HepG2 (cell line): ENCODE measurements at regions not wholly inside any gene's neighbourhood (a gene's known extent, or its start where the extent isn't known, plus 50 kb on each side); places are given as distances from the start of the nearest gene placed in this dataset.

ENCODE experiments used
- HIC2 ChIP-seq: sonication (generic); formaldehyde crosslinking; IDR thresholded peaks from 2 replicates; pipeline ENCODE4 v1.9.0; 2022; ENCODE audit warnings: low read depth, missing genetic modification reagents
- KMT2B ChIP-seq: IDR thresholded peaks from 2 replicates; pipeline ENCODE4 v1.6.1; 2016; ENCODE audit warnings: missing genetic modification reagents, missing compliant biosample characterization
- SMC3 ChIP-seq: IDR thresholded peaks from 2 replicates; pipeline ENCODE4 v1.6.1; 2011; ENCODE audit warnings: low read length, improper control_type of control experiment
- SOX5 ChIP-seq: IDR thresholded peaks from 2 replicates; pipeline ENCODE4 v1.6.1; 2016; ENCODE audit warnings: borderline replicate concordance
- SRY ChIP-seq: sonication (generic); formaldehyde crosslinking; IDR thresholded peaks from 2 replicates; pipeline ENCODE4 v1.8.0; 2022; ENCODE audit warnings: mild to moderate bottlenecking, missing genetic modification reagents
- TMF1 ChIP-seq: sonication (generic); formaldehyde crosslinking; IDR thresholded peaks from 2 replicates; pipeline ENCODE4 v1.8.1; 2022; ENCODE audit warnings: low read depth, missing genetic modification reagents
- ZNF142 ChIP-seq: sonication (generic); formaldehyde crosslinking; IDR thresholded peaks from 2 replicates; pipeline ENCODE4 v1.4.0; 2020; ENCODE audit warnings: missing genetic modification reagents
- ZNF326 ChIP-seq: sonication (generic); formaldehyde crosslinking; IDR thresholded peaks from 2 replicates; pipeline ENCODE4 v1.4.0; 2020; ENCODE audit warnings: missing genetic modification reagents, borderline replicate concordance
- ZNF704 ChIP-seq: sonication (generic); formaldehyde crosslinking; IDR thresholded peaks from 2 replicates; pipeline ENCODE4 v1.8.1; 2023; ENCODE audit warnings: mild to moderate bottlenecking, inconsistent platforms, moderate library complexity, missing genetic modification reagents, borderline replicate concordance
- ZNF740 ChIP-seq: sonication (generic); formaldehyde crosslinking; IDR thresholded peaks from 2 replicates; pipeline ENCODE4 v1.4.0; 2020; ENCODE audit warnings: missing genetic modification reagents

GRCh38 chr2:59921743-59922142, 631.7 kb downstream of the BCL11A start (continued):
- TF ChIP-seq HIC2 (CRISPR knock-in tag) (no peak), ZNF326 (CRISPR knock-in tag) (no peak), SRY (CRISPR knock-in tag) (no peak), ZNF740 (no peak), ZNF142 (CRISPR knock-in tag) (no peak), ZNF704 (CRISPR knock-in tag) (no peak), SOX5 (CRISPR knock-in tag) (no peak), SMC3 (no peak), KMT2B (CRISPR knock-in tag) (no peak), TMF1 (no peak)
